ENCODE measurements at regions not wholly inside any gene's neighbourhood (a gene's known extent, or its start where the extent isn't known, plus 50 kb on each side); places are given as distances from the start of the nearest gene placed in this dataset.

DNA sequence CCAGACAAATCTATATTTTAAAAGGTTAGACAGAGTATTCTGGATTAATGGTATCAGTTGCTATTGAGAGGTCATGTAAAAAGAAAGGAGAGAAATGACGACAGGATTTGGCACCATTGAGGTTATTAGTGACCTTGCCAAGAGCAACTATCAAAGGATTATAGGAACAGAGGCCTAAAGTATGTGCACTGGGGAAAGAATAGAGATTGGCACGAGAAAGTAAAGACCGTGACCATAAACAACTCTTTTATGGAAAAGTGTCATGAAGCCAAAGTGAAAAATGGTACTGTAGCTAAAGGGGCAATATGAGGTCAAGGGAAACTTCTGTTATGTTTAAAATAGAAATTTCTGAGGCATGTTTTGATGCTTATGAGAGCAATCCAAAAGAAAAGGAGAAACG lies 115.2 kb upstream of the KIF2B start:
- TF ChIP-seq, protein P1, sequence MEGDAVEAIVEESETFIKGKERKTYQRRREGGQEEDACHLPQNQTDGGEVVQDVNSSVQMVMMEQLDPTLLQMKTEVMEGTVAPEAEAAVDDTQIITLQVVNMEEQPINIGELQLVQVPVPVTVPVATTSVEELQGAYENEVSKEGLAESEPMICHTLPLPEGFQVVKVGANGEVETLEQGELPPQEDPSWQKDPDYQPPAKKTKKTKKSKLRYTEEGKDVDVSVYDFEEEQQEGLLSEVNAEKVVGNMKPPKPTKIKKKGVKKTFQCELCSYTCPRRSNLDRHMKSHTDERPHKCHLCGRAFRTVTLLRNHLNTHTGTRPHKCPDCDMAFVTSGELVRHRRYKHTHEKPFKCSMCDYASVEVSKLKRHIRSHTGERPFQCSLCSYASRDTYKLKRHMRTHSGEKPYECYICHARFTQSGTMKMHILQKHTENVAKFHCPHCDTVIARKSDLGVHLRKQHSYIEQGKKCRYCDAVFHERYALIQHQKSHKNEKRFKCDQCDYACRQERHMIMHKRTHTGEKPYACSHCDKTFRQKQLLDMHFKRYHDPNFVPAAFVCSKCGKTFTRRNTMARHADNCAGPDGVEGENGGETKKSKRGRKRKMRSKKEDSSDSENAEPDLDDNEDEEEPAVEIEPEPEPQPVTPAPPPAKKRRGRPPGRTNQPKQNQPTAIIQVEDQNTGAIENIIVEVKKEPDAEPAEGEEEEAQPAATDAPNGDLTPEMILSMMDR (IDR thresholded peaks at IDR 0.05; ENCODE audit: insufficient read depth, low read depth, low read length): no peak
- TF ChIP-seq EZH2 (IDR thresholded peaks at IDR 0.05; ENCODE audit: insufficient read depth, low read length): no peak
- Histone ChIP-seq H3K27ac (ENCODE audit: low read depth, low read length) (no peak overlapping the region), H3K27me3 (ENCODE audit: insufficient read depth, low read length) (no peaks in the 10 kb centered on the region), H3K4me1 (ENCODE audit: insufficient read depth, low read length) (no peaks in the 10 kb centered on the region), H2AFZ (ENCODE audit: low read depth, low read length) (no peak overlapping the region), H3K36me3 (ENCODE audit: insufficient read depth, low read length) (no peaks in the 10 kb centered on the region), H3K4me2 (ENCODE audit: low read length) (no peak overlapping the region), H3K79me2 (ENCODE audit: insufficient read depth, low read length) (no peaks in the 10 kb centered on the region), H3K4me3 (ENCODE audit: insufficient read depth, low read depth, low read length) (no peak overlapping the region), H4K20me1 (ENCODE audit: insufficient read depth, low read length) (no peaks in the 10 kb centered on the region), H3K9me3 (ENCODE audit: insufficient read depth, low read depth, low read length) (no peaks in the 10 kb centered on the region), H3K9ac (ENCODE audit: low read length) (no peak overlapping the region)
- Mint-ChIP-seq H3K36me3 (ENCODE audit: low read depth, unreplicated experiment) (no peaks in the 10 kb centered on the region), H3K4me3 (ENCODE audit: unreplicated experiment) (no peak overlapping the region), H3K27me3 (ENCODE audit: low read depth, unreplicated experiment) (no peaks in the 10 kb centered on the region), H3K27ac (ENCODE audit: unreplicated experiment) (no peak overlapping the region), H3K9me3 (ENCODE audit: unreplicated experiment) (peaks cover 1% of the 10 kb centered on the region), H3K4me1 (ENCODE audit: low read depth, unreplicated experiment) (peaks cover 2% of the 10 kb centered on the region)
- FAIRE-seq (no peak), DNase-seq (ENCODE audit: low read depth) (no peak)

DNA sequence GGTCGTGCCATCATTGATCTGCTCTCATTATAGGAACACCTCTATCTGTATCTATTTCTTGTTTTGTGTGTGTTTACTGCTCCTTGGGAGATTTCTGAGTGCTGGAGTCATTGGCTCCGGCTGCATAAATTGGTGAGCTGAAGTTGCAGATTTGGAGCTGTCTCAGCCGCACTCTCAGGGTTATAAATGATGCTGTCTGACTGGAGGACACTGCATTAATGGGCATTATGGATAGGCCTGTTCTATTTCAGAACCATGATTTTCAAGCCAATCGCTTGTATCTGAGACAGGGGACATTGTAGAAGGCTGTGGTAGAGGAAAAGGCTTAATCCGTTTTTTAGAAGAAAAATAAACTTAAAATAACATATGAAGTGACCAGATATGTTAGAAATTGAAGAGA lies 126.4 kb upstream of the KIF2B start:
- Histone ChIP-seq H4K20me1 (ENCODE audit: insufficient read depth, low read length) (no peaks in the 10 kb centered on the region), H3K27me3 (ENCODE audit: insufficient read depth, low read length) (no peaks in the 10 kb centered on the region), H3K27ac (ENCODE audit: low read depth, low read length) (no peak overlapping the region), H3K79me2 (ENCODE audit: insufficient read depth, low read length) (no peaks in the 10 kb centered on the region), H3K9ac (ENCODE audit: low read length) (no peak overlapping the region), H2AFZ (ENCODE audit: low read depth, low read length) (no peak overlapping the region), H3K4me3 (ENCODE audit: insufficient read depth, low read depth, low read length) (no peak overlapping the region), H3K4me1 (ENCODE audit: insufficient read depth, low read length) (no peaks in the 10 kb centered on the region), H3K9me3 (ENCODE audit: insufficient read depth, low read depth, low read length) (peaks cover 3% of the 10 kb centered on the region), H3K4me2 (ENCODE audit: low read length) (no peak overlapping the region), H3K36me3 (ENCODE audit: insufficient read depth, low read length) (no peaks in the 10 kb centered on the region)
- DNase-seq (ENCODE audit: low read depth): no peak
- no peaks in the 10 kb centered on the region for H3K4me1 Mint-ChIP-seq (ENCODE audit: low read depth, unreplicated experiment)
- no peak overlapping the region for H3K4me3 Mint-ChIP-seq (ENCODE audit: unreplicated experiment)
- FAIRE-seq: no peak
- no peak for TF ChIP-seq EZH2 (IDR thresholded peaks at IDR 0.05; ENCODE audit: insufficient read depth, low read length)
- TF ChIP-seq, protein P1 (IDR thresholded peaks at IDR 0.05; ENCODE audit: insufficient read depth, low read depth, low read length): no peak
- no peaks in the 10 kb centered on the region for H3K27me3 Mint-ChIP-seq (ENCODE audit: low read depth, unreplicated experiment)
- no peaks in the 10 kb centered on the region for H3K9me3 Mint-ChIP-seq (ENCODE audit: unreplicated experiment)
- H3K27ac Mint-ChIP-seq (ENCODE audit: unreplicated experiment): no peak overlapping the region
- H3K36me3 Mint-ChIP-seq (ENCODE audit: low read depth, unreplicated experiment): no peaks in the 10 kb centered on the region

DNA sequence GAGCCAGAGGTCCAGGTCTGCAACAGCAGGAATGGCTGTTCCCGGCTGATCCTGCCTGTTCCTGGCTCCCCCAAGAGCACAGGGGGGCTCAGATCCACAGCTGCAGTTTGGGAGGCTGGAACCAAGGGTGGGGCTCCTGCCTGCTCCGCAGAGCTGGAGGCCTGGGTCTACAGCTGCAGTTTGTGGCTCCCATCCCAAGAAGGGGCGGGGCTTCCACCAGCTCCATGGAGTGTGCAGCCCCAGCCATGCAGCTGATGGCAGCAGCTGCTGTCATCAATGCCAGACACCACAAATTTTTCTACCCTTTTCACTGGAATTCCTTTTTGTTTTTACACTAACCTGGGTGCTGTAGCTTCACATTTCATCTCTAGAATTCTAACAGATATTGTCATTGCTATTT lies 135.4 kb upstream of the KIF2B start:
- Histone ChIP-seq H3K9ac (ENCODE audit: low read length) (no peak overlapping the region), H3K4me1 (ENCODE audit: insufficient read depth, low read length) (no peaks in the 10 kb centered on the region), H3K36me3 (ENCODE audit: insufficient read depth, low read length) (no peaks in the 10 kb centered on the region), H3K27ac (ENCODE audit: low read depth, low read length) (no peak overlapping the region), H3K9me3 (ENCODE audit: insufficient read depth, low read depth, low read length) (no peaks in the 10 kb centered on the region), H3K4me2 (ENCODE audit: low read length) (no peak overlapping the region), H3K79me2 (ENCODE audit: insufficient read depth, low read length) (no peaks in the 10 kb centered on the region), H4K20me1 (ENCODE audit: insufficient read depth, low read length) (no peaks in the 10 kb centered on the region), H2AFZ (ENCODE audit: low read depth, low read length) (no peak overlapping the region), H3K27me3 (ENCODE audit: insufficient read depth, low read length) (no peaks in the 10 kb centered on the region), H3K4me3 (ENCODE audit: insufficient read depth, low read depth, low read length) (no peak overlapping the region)
- FAIRE-seq (no peak), DNase-seq (ENCODE audit: low read depth) (no peak)
- Mint-ChIP-seq H3K36me3 (ENCODE audit: low read depth, unreplicated experiment) (no peaks in the 10 kb centered on the region), H3K9me3 (ENCODE audit: unreplicated experiment) (peaks cover 2% of the 10 kb centered on the region), H3K4me3 (ENCODE audit: unreplicated experiment) (no peak overlapping the region), H3K27me3 (ENCODE audit: low read depth, unreplicated experiment) (no peaks in the 10 kb centered on the region), H3K27ac (ENCODE audit: unreplicated experiment) (no peak overlapping the region), H3K4me1 (ENCODE audit: low read depth, unreplicated experiment) (no peaks in the 10 kb centered on the region)
- TF ChIP-seq, protein P1 (IDR thresholded peaks at IDR 0.05; ENCODE audit: insufficient read depth, low read depth, low read length): no peak
- no peak for TF ChIP-seq EZH2 (IDR thresholded peaks at IDR 0.05; ENCODE audit: insufficient read depth, low read length)

All from astrocyte (in vitro differentiated cells and primary cell).